Upper lobe of right lung (tissue), 1 donor: ENCODE measurements at regions not wholly inside any gene's neighbourhood (a gene's known extent, or its start where the extent isn't known, plus 50 kb on each side); places are given as distances from the start of the nearest gene placed in this dataset.
A peak's percentile ranks its signal among the peaks of the same experiment; 100 is the strongest.

Source experiments
- ATAC-seq: fragments of 200-7000 bp; cut with Tn5 transposase; one replicate; pipeline ENCODE4 v1.9.1; 2020; ENCODE audit warnings: mild to moderate bottlenecking, moderate library complexity
- DNase-seq: peaks from one replicate; pipeline ENCODE4 v3.0.0-alpha.2; 2020
- H3K27ac ChIP-seq: fragments of 200-600 bp; one replicate; pipeline ENCODE4 v1.8.0; 2022
- H3K27me3 ChIP-seq: fragments of 200-600 bp; one replicate; pipeline ENCODE4 v1.8.0; 2022; ENCODE audit warnings: mild to moderate bottlenecking
- H3K36me3 ChIP-seq: fragments of 200-600 bp; one replicate; pipeline ENCODE4 v1.8.0; 2022
- H3K4me1 ChIP-seq: fragments of 200-600 bp; one replicate; pipeline ENCODE4 v1.8.0; 2022
- H3K4me3 ChIP-seq: fragments of 200-600 bp; one replicate; pipeline ENCODE4 v1.8.0; 2022; ENCODE audit warnings: mild to moderate bottlenecking
- H3K9me3 ChIP-seq: fragments of 200-600 bp; one replicate; pipeline ENCODE4 v1.8.0; 2022
- intact Hi-C: fragments of 100-400 bp; cut with DNase I; formaldehyde crosslinking; loops from one replicate; pipeline ENCODE4 v1.11.0; 2022
- TF ChIP-seq, protein P1 (sequence below): fragments of 200-600 bp; IDR thresholded peaks from one replicate; pipeline ENCODE4 v1.8.0; 2022; ENCODE audit warnings: antibody characterized with exemption
- donor health status: DM: no; HTN: yes; CAD: no; lungs with severe emphysema.

DNA sequence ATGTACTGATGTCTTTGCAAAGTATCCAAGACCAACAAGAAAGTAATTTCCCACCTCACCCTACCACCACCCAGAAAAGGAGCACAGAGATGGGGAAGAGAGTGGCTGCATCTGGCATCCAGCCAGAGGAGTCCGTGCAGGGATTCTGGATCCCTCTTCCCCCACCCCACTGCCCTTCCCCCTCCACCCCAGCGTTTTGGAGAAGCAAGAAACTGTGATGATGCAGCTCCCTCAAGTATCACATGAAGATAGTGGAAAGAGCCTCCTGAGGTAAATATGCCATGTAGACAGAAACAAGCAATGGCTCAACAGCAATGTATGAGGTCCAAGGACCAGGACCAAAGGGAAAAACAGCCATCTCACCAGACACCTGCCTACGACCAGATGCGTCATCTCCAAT, 153.8 kb downstream of the DEPDC1B start:
- Histone ChIP-seq H3K27ac (no peak overlapping the region), H3K36me3 (no peaks in the 10 kb centered on the region), H3K4me1 (no peaks in the 10 kb centered on the region), H3K9me3 (no peaks in the 10 kb centered on the region), H3K27me3 (no peaks in the 10 kb centered on the region), H3K4me3 (no peak overlapping the region)
- TF ChIP-seq, protein P1, sequence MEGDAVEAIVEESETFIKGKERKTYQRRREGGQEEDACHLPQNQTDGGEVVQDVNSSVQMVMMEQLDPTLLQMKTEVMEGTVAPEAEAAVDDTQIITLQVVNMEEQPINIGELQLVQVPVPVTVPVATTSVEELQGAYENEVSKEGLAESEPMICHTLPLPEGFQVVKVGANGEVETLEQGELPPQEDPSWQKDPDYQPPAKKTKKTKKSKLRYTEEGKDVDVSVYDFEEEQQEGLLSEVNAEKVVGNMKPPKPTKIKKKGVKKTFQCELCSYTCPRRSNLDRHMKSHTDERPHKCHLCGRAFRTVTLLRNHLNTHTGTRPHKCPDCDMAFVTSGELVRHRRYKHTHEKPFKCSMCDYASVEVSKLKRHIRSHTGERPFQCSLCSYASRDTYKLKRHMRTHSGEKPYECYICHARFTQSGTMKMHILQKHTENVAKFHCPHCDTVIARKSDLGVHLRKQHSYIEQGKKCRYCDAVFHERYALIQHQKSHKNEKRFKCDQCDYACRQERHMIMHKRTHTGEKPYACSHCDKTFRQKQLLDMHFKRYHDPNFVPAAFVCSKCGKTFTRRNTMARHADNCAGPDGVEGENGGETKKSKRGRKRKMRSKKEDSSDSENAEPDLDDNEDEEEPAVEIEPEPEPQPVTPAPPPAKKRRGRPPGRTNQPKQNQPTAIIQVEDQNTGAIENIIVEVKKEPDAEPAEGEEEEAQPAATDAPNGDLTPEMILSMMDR: no peak
- ATAC-seq (no peak), DNase-seq (no peak)
- intact Hi-C loops: no loop called here

DNA sequence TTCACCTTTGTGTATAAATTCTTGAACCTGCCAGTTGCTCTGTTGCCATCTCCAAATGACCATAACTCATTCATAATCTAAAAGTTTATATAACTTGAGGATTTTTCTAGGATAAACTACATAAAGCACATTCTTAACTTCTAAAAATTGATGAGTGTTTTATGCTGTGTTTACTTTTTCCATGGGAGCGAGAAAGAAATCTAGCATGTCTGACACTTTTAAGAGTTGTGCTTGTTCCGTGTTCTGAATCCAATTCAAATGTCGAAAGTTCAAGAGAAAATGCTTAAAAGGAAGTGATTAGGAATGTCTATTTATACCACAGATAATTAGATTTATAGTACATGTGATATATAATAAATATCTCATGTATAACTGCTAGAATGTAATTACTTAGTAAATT, 154.4 kb downstream of the DEPDC1B start:
- no peaks in the 10 kb centered on the region for H3K36me3 ChIP-seq
- no peak overlapping the region for H3K27ac ChIP-seq
- no peak for DNase-seq
- no peak for ATAC-seq
- intact Hi-C loops: no loop called here
- no peaks in the 10 kb centered on the region for H3K27me3 ChIP-seq
- no peak overlapping the region for H3K4me3 ChIP-seq
- no peaks in the 10 kb centered on the region for H3K4me1 ChIP-seq
- no peaks in the 10 kb centered on the region for H3K9me3 ChIP-seq
- TF ChIP-seq, protein P1: no peak

DNA sequence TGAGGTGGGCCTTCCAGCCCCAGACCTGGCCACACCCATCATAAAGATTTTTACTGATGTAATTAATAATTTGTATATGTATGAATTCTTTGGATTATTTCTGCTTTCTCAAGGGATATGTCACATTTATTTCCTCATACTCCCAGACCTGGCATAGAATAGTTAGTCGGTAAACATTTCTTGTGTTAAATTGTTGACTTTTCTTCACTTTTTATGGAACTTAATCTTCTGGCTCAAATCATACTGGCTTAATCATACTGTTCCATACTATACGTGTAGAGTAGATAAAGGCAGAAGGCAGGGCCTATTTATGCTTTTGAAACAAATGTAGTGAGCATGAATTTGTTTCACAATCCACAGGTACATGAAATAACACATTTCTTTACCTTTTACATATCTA, 155.8 kb downstream of the DEPDC1B start:
- Histone ChIP-seq H3K36me3 (no peaks in the 10 kb centered on the region), H3K4me1 (no peaks in the 10 kb centered on the region), H3K27me3 (no peaks in the 10 kb centered on the region), H3K27ac (no peak overlapping the region), H3K4me3 (no peak overlapping the region), H3K9me3 (no peaks in the 10 kb centered on the region)
- TF ChIP-seq, protein P1: no peak
- intact Hi-C loops: no loop called here
- ATAC-seq (no peak), DNase-seq (no peak)

DNA sequence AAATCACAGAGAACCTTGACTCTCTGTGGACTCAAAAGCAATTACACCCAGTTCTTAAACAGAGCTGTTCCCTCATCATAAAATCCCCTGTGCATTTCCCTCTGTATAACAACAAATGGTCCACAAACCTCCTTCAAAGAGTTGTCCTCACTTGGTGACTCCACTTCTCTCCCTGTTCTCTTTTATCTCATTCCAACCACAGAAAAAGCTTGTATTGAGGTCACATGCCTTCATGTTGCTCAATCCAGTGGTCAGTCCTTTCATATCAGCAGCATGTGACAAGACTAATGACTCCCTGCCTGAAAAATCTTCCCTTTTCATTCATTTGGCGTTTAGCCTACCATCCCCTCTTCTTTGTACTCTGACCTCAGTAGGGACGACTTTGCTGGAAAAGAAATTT, 158.0 kb downstream of the DEPDC1B start:
- H3K4me3 ChIP-seq: no peak overlapping the region
- DNase-seq (no peak), ATAC-seq (peak; percentile 64)
- H3K27ac ChIP-seq: no peak overlapping the region
- intact Hi-C loops: no loop called here
- no peaks in the 10 kb centered on the region for H3K27me3 ChIP-seq
- H3K9me3 ChIP-seq: no peaks in the 10 kb centered on the region
- no peaks in the 10 kb centered on the region for H3K36me3 ChIP-seq
- H3K4me1 ChIP-seq: no peaks in the 10 kb centered on the region
- TF ChIP-seq, protein P1: no peak

DNA sequence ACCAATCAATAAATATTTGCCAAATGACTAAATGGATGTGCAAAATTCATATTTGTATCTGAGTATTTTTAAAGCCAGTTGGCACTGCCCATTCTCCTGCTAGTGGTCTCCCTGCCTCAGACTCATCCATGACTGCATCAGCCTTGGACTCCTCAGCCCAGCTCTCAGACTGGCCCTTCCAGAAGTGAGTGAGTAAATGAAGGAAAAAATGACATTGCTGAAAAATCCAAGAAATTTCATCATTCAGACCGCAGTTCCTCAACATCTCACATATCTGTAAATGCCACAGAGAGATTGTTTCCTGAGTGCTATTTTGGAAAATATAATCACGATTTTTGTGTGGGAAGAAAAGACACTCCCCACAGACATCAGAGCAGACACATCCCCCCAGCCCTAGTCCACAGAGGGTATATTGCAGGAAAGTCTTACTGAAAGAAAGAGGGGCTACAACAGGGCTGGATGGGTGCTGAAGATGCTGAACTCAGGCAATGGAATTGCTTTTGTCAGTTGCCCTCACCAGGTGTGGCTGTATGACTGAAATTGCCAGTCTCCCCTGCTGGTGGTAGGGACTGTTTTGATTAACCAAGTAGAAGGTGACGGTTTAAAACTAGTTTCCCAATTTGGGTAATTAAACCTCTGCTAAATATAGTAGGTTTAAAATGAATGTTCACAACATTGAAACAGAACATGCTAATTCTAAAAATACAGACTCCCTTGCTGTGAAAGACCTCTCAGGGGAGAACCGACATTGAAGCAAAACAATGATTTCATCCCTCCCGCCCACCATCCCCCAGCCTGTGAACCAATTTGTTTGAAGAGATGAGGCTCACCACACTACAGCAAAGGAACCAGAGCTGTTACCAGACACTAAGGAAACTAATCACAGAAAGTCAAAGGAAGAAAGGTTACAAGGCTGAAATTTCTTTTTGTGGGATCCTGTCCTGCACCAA, 158.8 kb downstream of the DEPDC1B start:
- no peaks in the 10 kb centered on the region for H3K27me3 ChIP-seq
- H3K4me1 ChIP-seq: no peaks in the 10 kb centered on the region
- H3K9me3 ChIP-seq: no peaks in the 10 kb centered on the region
- ATAC-seq (no peak), DNase-seq (no peak)
- H3K27ac ChIP-seq: no peak overlapping the region
- intact Hi-C loops: no loop called here
- no peak overlapping the region for H3K4me3 ChIP-seq
- no peaks in the 10 kb centered on the region for H3K36me3 ChIP-seq
- TF ChIP-seq, protein P1: no peak
